ENCODE measurements at regions not wholly inside any gene's neighbourhood (a gene's known extent, or its start where the extent isn't known, plus 50 kb on each side); places are given as distances from the start of the nearest gene placed in this dataset.

GRCh38 chr9:126235336-126236243, 91.0 kb upstream of the MVB12B start:
- DNase-seq (ENCODE audit: low read depth in 3 of 3, low spot score in 2 of 3), result no peak

GRCh38 chr9:126236273-126236672, 90.4 kb upstream of the MVB12B start:
- DNase-seq (ENCODE audit: low read depth in 3 of 3, low spot score in 2 of 3), result no peak

- DNase-seq (ENCODE audit: low read depth in 3 of 3, low spot score in 2 of 3), result no peak
Measured at GRCh38 chr9:126238415-126238814, 88.2 kb upstream of the MVB12B start.

- DNase-seq (ENCODE audit: low read depth in 3 of 3, low spot score in 2 of 3), result no peak
Measured at GRCh38 chr9:126239515-126239914, 87.1 kb upstream of the MVB12B start.

GRCh38 chr9:126240835-126241234, 85.8 kb upstream of the MVB12B start:
- no peak for DNase-seq (ENCODE audit: low read depth in 3 of 3, low spot score in 2 of 3)

GRCh38 chr9:126248680-126249079, 77.9 kb upstream of the MVB12B start:
- DNase-seq (ENCODE audit: low read depth in 3 of 3, low spot score in 2 of 3), result no peak

- no peak for DNase-seq (ENCODE audit: low read depth in 3 of 3, low spot score in 2 of 3)
Measured at GRCh38 chr9:126261584-126262356, 64.9 kb upstream of the MVB12B start.

- no peak for DNase-seq (ENCODE audit: low read depth in 3 of 3, low spot score in 2 of 3)
Measured at GRCh38 chr9:126262738-126263137, 63.9 kb upstream of the MVB12B start.

- DNase-seq (ENCODE audit: low read depth in 3 of 3, low spot score in 2 of 3), result no peak
Measured at GRCh38 chr9:126270556-126270955, 56.1 kb upstream of the MVB12B start.

GRCh38 chr9:126275386-126276001, 51.1 kb upstream of the MVB12B start:
- DNase-seq (ENCODE audit: low read depth in 3 of 3, low spot score in 2 of 3), result no peak

GRCh38 chr9:126276056-126276728, 50.4 kb upstream of the MVB12B start:
- DNase-seq (ENCODE audit: low read depth in 3 of 3, low spot score in 2 of 3), result no peak

All from right renal cortex interstitium (tissue), 3 donors.